ENCODE measurements at regions not wholly inside any gene's neighbourhood (a gene's known extent, or its start where the extent isn't known, plus 50 kb on each side); places are given as distances from the start of the nearest gene placed in this dataset.

DNA sequence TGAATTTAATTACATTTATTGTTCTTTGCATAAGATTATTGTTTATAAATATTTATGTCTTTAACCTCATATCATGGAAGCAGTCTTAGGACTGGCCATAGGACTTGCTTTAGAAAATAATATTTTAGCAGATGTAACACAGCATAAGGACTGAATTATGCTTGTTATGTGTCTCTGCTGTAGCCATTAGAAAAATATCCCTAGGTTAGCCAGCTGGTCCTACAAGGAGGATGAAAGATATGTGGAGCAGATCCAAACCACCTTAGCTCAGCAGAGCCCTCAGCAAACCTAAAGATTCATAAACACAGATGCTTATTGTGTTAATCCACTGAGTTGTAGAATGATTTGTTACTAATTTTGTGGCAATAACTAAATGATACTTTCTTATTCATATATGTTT lies 166.0 kb upstream of the COL1A2 start:
- DNase-seq: no peak
- no peak overlapping the region for H2BK120ac ChIP-seq (ENCODE audit: low read depth, low read length)
- H4K91ac ChIP-seq (ENCODE audit: low read length): no peak overlapping the region
- no peaks in the 10 kb centered on the region for H3K9me3 ChIP-seq (ENCODE audit: control insufficient read depth, low read length)
- H3K14ac ChIP-seq (ENCODE audit: low read length in 2 of 2): no peak overlapping the region
- no peaks in the 10 kb centered on the region for H3K79me1 ChIP-seq (replicated peaks; ENCODE audit: low read length, poor library complexity, severe bottlenecking)
- H2BK5ac ChIP-seq (ENCODE audit: low read depth, low read length, poor library complexity, severe bottlenecking): no peak overlapping the region
- H3K18ac ChIP-seq (ENCODE audit: low read depth in 1 of 2, low read length in 2 of 2): no peak overlapping the region
- no peak overlapping the region for H3K23ac ChIP-seq (ENCODE audit: low read length in 2 of 2)
- peaks cover 2% of the 10 kb centered on the region for H3K4me1 ChIP-seq (ENCODE audit: control insufficient read depth, insufficient read depth, low read depth, low read length)
- H2AFZ ChIP-seq (ENCODE audit: low read depth, low read length): no peak overlapping the region
- no peak overlapping the region for H3K4me3 ChIP-seq (ENCODE audit: insufficient read depth in 1 of 2, low read depth in 1 of 2, low read length in 2 of 2)
- no peak overlapping the region for H3K27ac ChIP-seq (ENCODE audit: low read length, poor library complexity, severe bottlenecking)
- no peaks in the 10 kb centered on the region for H3K27me3 ChIP-seq (ENCODE audit: control insufficient read depth in 1 of 2, insufficient read depth in 1 of 2, low read length in 2 of 2)
- no peak overlapping the region for H3K4ac ChIP-seq (ENCODE audit: low read depth in 1 of 2, low read length in 2 of 2)
- H3K9ac ChIP-seq (ENCODE audit: low read length): no peak overlapping the region
- H2BK15ac ChIP-seq (ENCODE audit: low read depth, poor library complexity, severe bottlenecking): no peak overlapping the region
- H3K4me2 ChIP-seq (ENCODE audit: low read length, poor library complexity, severe bottlenecking): no peak overlapping the region
- H2AK5ac ChIP-seq (ENCODE audit: low read length, severe bottlenecking): no peak overlapping the region
- H2BK12ac ChIP-seq (ENCODE audit: low read length in 2 of 2): no peak overlapping the region
- H3K36me3 ChIP-seq (ENCODE audit: control insufficient read depth in 1 of 2, insufficient read depth in 2 of 2, low read depth in 1 of 2, low read length in 2 of 2): no peaks in the 10 kb centered on the region
- H4K8ac ChIP-seq (ENCODE audit: low read length): no peak overlapping the region

DNA sequence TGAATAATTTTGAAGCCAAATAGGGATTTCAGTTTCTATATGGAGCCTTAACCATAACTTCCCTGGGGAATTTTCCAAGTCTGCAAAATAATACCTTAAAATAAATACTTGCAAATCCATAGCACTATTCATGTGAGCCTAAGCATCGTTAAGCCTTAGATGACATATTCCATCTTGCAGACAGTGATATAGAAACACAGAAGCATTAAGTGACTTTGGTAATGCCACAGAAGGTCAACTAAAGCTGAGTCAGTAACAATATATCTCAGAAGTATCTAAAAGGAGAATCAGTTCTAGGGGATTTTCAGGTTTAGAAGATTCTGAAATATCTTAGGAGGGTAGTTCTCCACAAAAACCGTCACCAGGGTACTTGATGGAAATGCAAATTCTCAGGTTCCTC lies 163.4 kb upstream of the COL1A2 start:
- no peak overlapping the region for H2BK120ac ChIP-seq (ENCODE audit: low read depth, low read length)
- WGBS: 100% methylated on average over 1 of the region's 2 CpGs
- H2BK15ac ChIP-seq (ENCODE audit: low read depth, poor library complexity, severe bottlenecking): no peak overlapping the region
- no peak overlapping the region for H3K27ac ChIP-seq (ENCODE audit: low read length, poor library complexity, severe bottlenecking)
- DNase-seq: no peak
- no peak overlapping the region for H3K4ac ChIP-seq (ENCODE audit: low read depth in 1 of 2, low read length in 2 of 2)
- no peaks in the 10 kb centered on the region for H3K36me3 ChIP-seq (ENCODE audit: control insufficient read depth in 1 of 2, insufficient read depth in 2 of 2, low read depth in 1 of 2, low read length in 2 of 2)
- H3K4me3 ChIP-seq (ENCODE audit: insufficient read depth in 1 of 2, low read depth in 1 of 2, low read length in 2 of 2): no peak overlapping the region
- no peaks in the 10 kb centered on the region for H3K27me3 ChIP-seq (ENCODE audit: control insufficient read depth in 1 of 2, insufficient read depth in 1 of 2, low read length in 2 of 2)
- H3K9ac ChIP-seq (ENCODE audit: low read length): no peak overlapping the region
- H3K14ac ChIP-seq (ENCODE audit: low read length in 2 of 2): no peak overlapping the region
- H2BK5ac ChIP-seq (ENCODE audit: low read depth, low read length, poor library complexity, severe bottlenecking): no peak overlapping the region
- H3K9me3 ChIP-seq (ENCODE audit: control insufficient read depth, low read length): no peaks in the 10 kb centered on the region
- no peak overlapping the region for H4K91ac ChIP-seq (ENCODE audit: low read length)
- H3K23ac ChIP-seq (ENCODE audit: low read length in 2 of 2): no peak overlapping the region
- no peaks in the 10 kb centered on the region for H3K4me1 ChIP-seq (ENCODE audit: control insufficient read depth, insufficient read depth, low read depth, low read length)
- no peak overlapping the region for H4K8ac ChIP-seq (ENCODE audit: low read length)
- H3K4me2 ChIP-seq (ENCODE audit: low read length, poor library complexity, severe bottlenecking): no peak overlapping the region
- H2BK12ac ChIP-seq (ENCODE audit: low read length in 2 of 2): no peak overlapping the region
- H2AK5ac ChIP-seq (ENCODE audit: low read length, severe bottlenecking): no peak overlapping the region
- H3K18ac ChIP-seq (ENCODE audit: low read depth in 1 of 2, low read length in 2 of 2): no peak overlapping the region
- H3K79me1 ChIP-seq (replicated peaks; ENCODE audit: low read length, poor library complexity, severe bottlenecking): no peaks in the 10 kb centered on the region
- H2AFZ ChIP-seq (ENCODE audit: low read depth, low read length): no peak overlapping the region

- Histone ChIP-seq H3K23ac (ENCODE audit: low read length in 2 of 2) (no peak overlapping the region), H2BK5ac (ENCODE audit: low read depth, low read length, poor library complexity, severe bottlenecking) (no peak overlapping the region), H2BK15ac (ENCODE audit: low read depth, poor library complexity, severe bottlenecking) (no peak overlapping the region), H3K4me3 (ENCODE audit: insufficient read depth in 1 of 2, low read depth in 1 of 2, low read length in 2 of 2) (no peak overlapping the region), H2BK12ac (ENCODE audit: low read length in 2 of 2) (no peak overlapping the region), H2AK5ac (ENCODE audit: low read length, severe bottlenecking) (no peak overlapping the region), H3K27ac (ENCODE audit: low read length, poor library complexity, severe bottlenecking) (no peak overlapping the region), H3K14ac (ENCODE audit: low read length in 2 of 2) (no peak overlapping the region), H3K4me1 (ENCODE audit: control insufficient read depth, insufficient read depth, low read depth, low read length) (no peaks in the 10 kb centered on the region), H4K8ac (ENCODE audit: low read length) (no peak overlapping the region), H3K4me2 (ENCODE audit: low read length, poor library complexity, severe bottlenecking) (no peak overlapping the region), H3K36me3 (ENCODE audit: control insufficient read depth in 1 of 2, insufficient read depth in 2 of 2, low read depth in 1 of 2, low read length in 2 of 2) (no peaks in the 10 kb centered on the region), H2BK120ac (ENCODE audit: low read depth, low read length) (no peak overlapping the region), H3K4ac (ENCODE audit: low read depth in 1 of 2, low read length in 2 of 2) (no peak overlapping the region), H4K91ac (ENCODE audit: low read length) (no peak overlapping the region), H2AFZ (ENCODE audit: low read depth, low read length) (no peak overlapping the region), H3K79me1 (replicated peaks; ENCODE audit: low read length, poor library complexity, severe bottlenecking) (no peaks in the 10 kb centered on the region), H3K9ac (ENCODE audit: low read length) (no peak overlapping the region), H3K9me3 (ENCODE audit: control insufficient read depth, low read length) (no peaks in the 10 kb centered on the region), H3K18ac (ENCODE audit: low read depth in 1 of 2, low read length in 2 of 2) (no peak overlapping the region), H3K27me3 (ENCODE audit: control insufficient read depth in 1 of 2, insufficient read depth in 1 of 2, low read length in 2 of 2) (no peaks in the 10 kb centered on the region)
- DNase-seq: no peak
- WGBS: no CpG with 5 or more reads among the region's 2 CpGs
These were observed 157.7 kb upstream of the COL1A2 start for GRCh38 chr7:94236960-94237359.

- no peak overlapping the region for H3K4ac ChIP-seq (ENCODE audit: low read depth in 1 of 2, low read length in 2 of 2)
- H2BK12ac ChIP-seq (ENCODE audit: low read length in 2 of 2): no peak overlapping the region
- H2BK15ac ChIP-seq (ENCODE audit: low read depth, poor library complexity, severe bottlenecking): no peak overlapping the region
- H3K18ac ChIP-seq (ENCODE audit: low read depth in 1 of 2, low read length in 2 of 2): no peak overlapping the region
- no peaks in the 10 kb centered on the region for H3K79me1 ChIP-seq (replicated peaks; ENCODE audit: low read length, poor library complexity, severe bottlenecking)
- H3K4me2 ChIP-seq (ENCODE audit: low read length, poor library complexity, severe bottlenecking): no peak overlapping the region
- no peaks in the 10 kb centered on the region for H3K36me3 ChIP-seq (ENCODE audit: control insufficient read depth in 1 of 2, insufficient read depth in 2 of 2, low read depth in 1 of 2, low read length in 2 of 2)
- WGBS: 82% methylated on average over 3 of the region's 3 CpGs
- no peaks in the 10 kb centered on the region for H3K4me1 ChIP-seq (ENCODE audit: control insufficient read depth, insufficient read depth, low read depth, low read length)
- H4K91ac ChIP-seq (ENCODE audit: low read length): no peak overlapping the region
- no peak overlapping the region for H4K8ac ChIP-seq (ENCODE audit: low read length)
- no peak overlapping the region for H3K23ac ChIP-seq (ENCODE audit: low read length in 2 of 2)
- no peak overlapping the region for H2BK5ac ChIP-seq (ENCODE audit: low read depth, low read length, poor library complexity, severe bottlenecking)
- no peaks in the 10 kb centered on the region for H3K27me3 ChIP-seq (ENCODE audit: control insufficient read depth in 1 of 2, insufficient read depth in 1 of 2, low read length in 2 of 2)
- DNase-seq: no peak
- H3K4me3 ChIP-seq (ENCODE audit: insufficient read depth in 1 of 2, low read depth in 1 of 2, low read length in 2 of 2): no peak overlapping the region
- H2AFZ ChIP-seq (ENCODE audit: low read depth, low read length): no peak overlapping the region
- H3K14ac ChIP-seq (ENCODE audit: low read length in 2 of 2): no peak overlapping the region
- H2AK5ac ChIP-seq (ENCODE audit: low read length, severe bottlenecking): no peak overlapping the region
- no peak overlapping the region for H3K27ac ChIP-seq (ENCODE audit: low read length, poor library complexity, severe bottlenecking)
- H3K9me3 ChIP-seq (ENCODE audit: control insufficient read depth, low read length): no peaks in the 10 kb centered on the region
- H3K9ac ChIP-seq (ENCODE audit: low read length): no peak overlapping the region
- H2BK120ac ChIP-seq (ENCODE audit: low read depth, low read length): no peak overlapping the region
These were observed 157.3 kb upstream of the COL1A2 start for GRCh38 chr7:94237417-94237816.

All from mesenchymal stem cell (in vitro differentiated cells and primary cell).